Esophagus (tissue), 2 donors: ENCODE measurements at regions not wholly inside any gene's neighbourhood (a gene's known extent, or its start where the extent isn't known, plus 50 kb on each side); places are given as distances from the start of the nearest gene placed in this dataset.
A peak's percentile ranks its signal among the peaks of the same experiment; 100 is the strongest.

Experiments
- H3K27ac ChIP-seq, 2 donors: one replicate each; pipeline ENCODE4 v1.5.1; 2013; ENCODE audit warnings: low read depth in 2 of 2, mild to moderate bottlenecking in 2 of 2, inconsistent platforms in 1 of 2, low read length in 1 of 2, moderate library complexity in 1 of 2
- H3K27me3 ChIP-seq, 2 donors: one replicate each; pipeline ENCODE4 v1.6.1; 2013; ENCODE audit warnings: low read length in 2 of 2, control low read depth in 1 of 2, mild to moderate bottlenecking in 1 of 2; ENCODE audit not compliant: insufficient read depth in 2 of 2, control insufficient read depth in 1 of 2
- H3K36me3 ChIP-seq, 2 donors: one replicate each; pipeline ENCODE4 v1.6.1; 2013; ENCODE audit warnings: low read length in 1 of 2; ENCODE audit not compliant: control insufficient read depth in 2 of 2, insufficient read depth in 2 of 2
- H3K4me1 ChIP-seq, 2 donors: one replicate each; pipeline ENCODE4 v1.6.1; 2013; ENCODE audit warnings: low read length in 1 of 2; ENCODE audit not compliant: control insufficient read depth in 2 of 2, insufficient read depth in 2 of 2
- H3K4me3 ChIP-seq, 2 donors: one replicate each; pipeline ENCODE4 v1.5.1; 2013; ENCODE audit warnings: low read length in 2 of 2, mild to moderate bottlenecking in 2 of 2, low read depth in 1 of 2, moderate library complexity in 1 of 2
- H3K9me3 ChIP-seq, 2 donors: one replicate each; pipeline ENCODE4 v1.6.1; 2013; ENCODE audit warnings: mild to moderate bottlenecking in 2 of 2, low read depth in 1 of 2, low read length in 1 of 2, moderate library complexity in 1 of 2; ENCODE audit not compliant: control insufficient read depth in 2 of 2, insufficient read depth in 1 of 2
- WGBS, 2 donors: extraction: QIAGEN DNeasy Blood & Tissue Kit; methylation state at CpG; one replicate each; pipeline ENCODE4 v1.1.7; 2013; 5-methylcytosine and 5-hydroxymethylcytosine counted together
- donor health status: healthy with polysubstance abuse.
- donor health status: Bipolar disorder and iron deficiency.

DNA sequence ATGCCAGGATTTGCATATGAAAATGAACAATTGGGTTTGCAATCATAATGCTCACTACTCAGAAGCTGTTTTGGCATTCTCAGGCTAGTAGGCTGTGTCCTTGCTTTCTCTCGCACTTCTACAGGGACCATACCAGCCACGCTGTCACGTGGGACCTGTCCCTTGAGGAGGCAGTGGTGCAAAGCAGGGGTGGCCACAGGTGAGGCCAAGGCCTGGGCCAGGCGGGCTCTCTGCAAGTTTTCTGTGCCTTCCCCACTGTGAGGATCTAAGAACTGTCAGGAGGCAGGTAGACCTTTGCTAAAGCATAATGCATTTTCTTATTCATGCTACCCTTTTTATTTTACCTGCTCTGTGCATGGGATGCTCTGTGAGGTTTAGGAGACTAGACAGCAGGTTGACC is 89.4 kb upstream of the IRS2 start:
- Histone ChIP-seq H3K36me3 (no peaks in the 10 kb centered on the region), H3K4me1 (peaks cover 0 to 2% of the 10 kb centered on the region in 2 donors), H3K27me3 (no peaks in the 10 kb centered on the region), H3K27ac (no peak overlapping the region), H3K9me3 (peaks cover 0 to under 1% of the 10 kb centered on the region in 2 donors), H3K4me3 (no peak overlapping the region)
- 75 to 89% methylated on average over 4 of the region's 4 CpGs for WGBS, 2 donors

GRCh38 chr13:109874484-109875454 is 88.4 kb upstream of the IRS2 start:
- no peaks in the 10 kb centered on the region for H3K9me3 ChIP-seq
- H3K4me3 ChIP-seq = no peak overlapping the region
- H3K27ac ChIP-seq = no peak overlapping the region
- no peaks in the 10 kb centered on the region for H3K36me3 ChIP-seq
- 40 to 49% methylated on average over 6 of the region's 6 CpGs for WGBS, 2 donors
- no peaks in the 10 kb centered on the region for H3K27me3 ChIP-seq
- peaks cover 0 to 2% of the 10 kb centered on the region in 2 donors for H3K4me1 ChIP-seq

- no peaks in the 10 kb centered on the region for H3K9me3 ChIP-seq
- H3K27me3 ChIP-seq = no peaks in the 10 kb centered on the region
- WGBS, 2 donors = 91 to 92% methylated on average over 17 of the region's 17 CpGs
- peaks cover 2 to 6% of the 10 kb centered on the region in 2 donors for H3K4me1 ChIP-seq
- H3K36me3 ChIP-seq = no peaks in the 10 kb centered on the region
- no peak overlapping the region for H3K4me3 ChIP-seq
- no peak overlapping the region for H3K27ac ChIP-seq
Measured at GRCh38 chr13:109873351-109874123, 87.2 kb upstream of the IRS2 start.

GRCh38 chr13:109872864-109873263 is 86.5 kb upstream of the IRS2 start:
- Histone ChIP-seq H3K27ac (no peak overlapping the region), H3K4me3 (no peak overlapping the region), H3K9me3 (no peaks in the 10 kb centered on the region), H3K36me3 (no peaks in the 10 kb centered on the region), H3K27me3 (no peaks in the 10 kb centered on the region), H3K4me1 (peaks cover 2 to 6% of the 10 kb centered on the region in 2 donors)
- WGBS, 2 donors = 95 to 96% methylated on average over 1 of the region's 1 CpG

DNA sequence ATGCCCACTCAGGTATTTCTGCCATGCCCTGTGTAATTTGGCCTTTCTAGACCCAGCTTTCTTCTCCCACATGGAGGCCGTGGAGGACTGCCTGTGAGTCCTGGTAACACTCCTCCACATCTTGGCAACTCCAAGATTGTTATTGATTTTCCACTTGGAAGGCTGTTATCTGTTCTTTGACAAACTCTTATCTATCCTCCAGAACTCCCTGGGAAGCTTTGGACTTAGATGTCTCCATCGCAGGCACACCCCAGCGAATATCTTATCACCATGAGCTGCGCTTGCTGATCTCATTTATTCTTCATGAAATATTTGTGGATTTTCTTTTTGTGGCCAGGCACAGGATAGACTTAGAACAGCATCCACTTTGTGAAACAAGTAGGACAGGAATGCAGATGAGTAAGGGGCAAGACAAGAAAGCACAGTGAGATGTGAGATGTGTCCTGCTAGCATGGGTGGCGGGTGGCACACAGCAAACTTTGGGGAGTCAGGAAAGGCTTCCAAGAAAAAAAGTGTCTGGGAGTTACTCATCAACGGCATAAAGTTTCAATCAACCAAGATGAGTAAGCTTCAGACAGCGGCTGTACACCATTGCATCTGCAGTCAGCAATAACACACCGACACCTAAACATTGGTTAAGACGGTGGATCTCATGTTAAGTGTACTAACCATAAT is 84.5 kb upstream of the IRS2 start:
- WGBS, 2 donors = 88 to 92% methylated on average over 9 of the region's 9 CpGs
- no peaks in the 10 kb centered on the region for H3K27me3 ChIP-seq

GRCh38 chr13:109870274-109870673 is 83.9 kb upstream of the IRS2 start:
- peak overlapping the region in 1 of 2 donors; percentile 38 for H3K27ac ChIP-seq
- H3K27me3 ChIP-seq = no peaks in the 10 kb centered on the region
- H3K4me3 ChIP-seq = no peak overlapping the region
- no peaks in the 10 kb centered on the region for H3K9me3 ChIP-seq
- no peaks in the 10 kb centered on the region for H3K36me3 ChIP-seq
- 81 to 82% methylated on average over 6 of the region's 6 CpGs for WGBS, 2 donors
- H3K4me1 ChIP-seq = peaks cover 2 to 4% of the 10 kb centered on the region in 2 donors

More for the DNA sequence above, 84.5 kb upstream of the IRS2 start:
- no peak overlapping the region for H3K27ac ChIP-seq
- H3K4me3 ChIP-seq = no peak overlapping the region
- H3K9me3 ChIP-seq = no peaks in the 10 kb centered on the region
- H3K4me1 ChIP-seq = peaks cover 2 to 6% of the 10 kb centered on the region in 2 donors
- no peaks in the 10 kb centered on the region for H3K36me3 ChIP-seq

- Histone ChIP-seq H3K27me3 (no peaks in the 10 kb centered on the region), H3K27ac (peak overlapping the region in 1 of 2 donors; percentile 38), H3K4me3 (peak overlapping the region; percentile 5 to 17), H3K9me3 (no peaks in the 10 kb centered on the region), H3K4me1 (peaks cover 2 to 4% of the 10 kb centered on the region in 2 donors), H3K36me3 (no peaks in the 10 kb centered on the region)
- WGBS, 2 donors = 20 to 38% methylated on average over 43 of the region's 43 CpGs
Measured at GRCh38 chr13:109869312-109870237, 83.2 kb upstream of the IRS2 start.

- no peak overlapping the region for H3K4me3 ChIP-seq
Measured at GRCh38 chr13:109868578-109869311, 82.4 kb upstream of the IRS2 start.

More at GRCh38 chr13:109868578-109869311, 82.4 kb upstream of the IRS2 start:
- no peaks in the 10 kb centered on the region for H3K36me3 ChIP-seq
- no peaks in the 10 kb centered on the region for H3K27me3 ChIP-seq
- no peaks in the 10 kb centered on the region for H3K9me3 ChIP-seq
- 49 to 60% methylated on average over 3 of the region's 3 CpGs for WGBS, 2 donors
- H3K27ac ChIP-seq = no peak overlapping the region
- peaks cover 2 to 4% of the 10 kb centered on the region in 2 donors for H3K4me1 ChIP-seq
